NCI-H128 (cell line): ENCODE measurements at regions not wholly inside any gene's neighbourhood (a gene's known extent, or its start where the extent isn't known, plus 50 kb on each side); places are given as distances from the start of the nearest gene placed in this dataset.

Experiments used
- DNase-seq: peaks from one replicate; lab custom pipeline; 2025; ENCODE audit not compliant: unreplicated experiment; lab: John Stamatoyannopoulos, UW

DNA sequence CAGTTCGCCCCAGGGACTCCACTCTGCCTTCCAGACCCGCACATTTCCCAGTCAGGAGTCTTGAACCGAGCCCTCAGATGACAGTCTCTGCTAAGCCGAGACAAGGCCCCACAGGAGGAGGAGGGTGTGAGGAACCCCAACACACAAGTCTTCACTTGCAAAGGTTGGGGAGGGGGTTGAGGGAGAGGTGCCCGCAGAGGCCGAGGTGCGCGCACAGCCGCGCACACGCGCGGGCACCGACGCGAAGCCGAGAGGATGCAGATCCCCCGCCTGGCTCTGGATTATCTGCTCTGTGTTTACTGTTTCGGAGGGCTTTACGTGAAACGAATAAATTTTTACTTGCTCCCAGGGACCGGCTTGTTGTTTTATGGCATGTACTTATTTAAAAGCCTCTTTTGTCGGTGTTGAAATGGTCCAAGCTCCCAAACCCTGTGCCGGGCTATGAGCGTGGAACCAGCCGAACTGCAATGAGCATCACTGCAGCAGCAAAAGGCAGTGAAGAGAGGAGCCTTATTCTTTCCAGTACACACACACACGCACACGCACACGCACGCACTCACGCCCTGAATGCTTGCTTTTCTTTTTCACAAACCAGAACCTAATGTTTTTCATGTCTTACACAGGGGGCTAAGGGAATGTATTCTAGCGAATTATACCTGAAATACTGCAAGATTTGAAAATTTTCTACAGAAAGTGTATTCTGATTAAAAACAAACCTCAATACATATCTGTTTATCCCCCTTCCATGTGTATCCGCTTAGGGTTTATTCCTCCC, 297.7 kb downstream of the PARP8 start:
- DNase-seq = peak; percentile 42

GRCh38 chr5:50964746-50965653, 298.6 kb downstream of the PARP8 start:
- no peak for DNase-seq

DNA sequence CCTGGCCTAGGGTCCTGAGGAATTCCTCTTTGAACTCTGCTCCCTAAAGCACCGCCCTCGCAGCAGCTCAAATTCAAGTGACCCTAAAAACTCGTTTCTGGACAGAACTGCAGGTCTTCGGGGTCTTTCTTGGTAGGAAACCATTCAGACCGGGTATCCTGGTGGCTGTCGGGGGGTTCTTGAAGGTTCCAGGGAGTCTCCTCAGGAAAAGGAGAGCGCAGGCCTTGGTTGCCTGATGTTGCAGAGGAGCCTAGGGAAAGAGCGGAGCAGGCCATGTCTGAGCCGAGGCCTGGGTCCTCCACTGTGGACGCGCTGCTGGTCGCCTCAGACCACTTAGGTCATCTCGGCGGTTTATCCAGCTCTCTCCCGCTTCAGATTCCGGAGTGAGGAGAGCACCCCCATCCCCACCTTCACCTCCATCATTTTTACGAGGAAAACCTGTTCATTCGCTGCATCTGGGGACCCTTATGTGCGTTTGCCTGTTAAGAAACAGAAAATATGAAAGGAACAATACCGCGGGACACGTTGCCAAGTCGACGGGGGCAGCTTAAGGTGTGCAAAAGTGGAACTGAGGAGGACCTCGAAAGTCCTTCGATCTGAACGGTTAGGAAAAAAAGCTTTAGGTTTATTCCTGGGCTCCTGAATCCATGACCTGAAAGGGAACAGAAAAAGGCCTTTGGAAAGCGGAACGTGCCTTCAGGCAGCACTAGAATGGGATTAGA, 299.4 kb downstream of the PARP8 start:
- no peak for DNase-seq

DNA sequence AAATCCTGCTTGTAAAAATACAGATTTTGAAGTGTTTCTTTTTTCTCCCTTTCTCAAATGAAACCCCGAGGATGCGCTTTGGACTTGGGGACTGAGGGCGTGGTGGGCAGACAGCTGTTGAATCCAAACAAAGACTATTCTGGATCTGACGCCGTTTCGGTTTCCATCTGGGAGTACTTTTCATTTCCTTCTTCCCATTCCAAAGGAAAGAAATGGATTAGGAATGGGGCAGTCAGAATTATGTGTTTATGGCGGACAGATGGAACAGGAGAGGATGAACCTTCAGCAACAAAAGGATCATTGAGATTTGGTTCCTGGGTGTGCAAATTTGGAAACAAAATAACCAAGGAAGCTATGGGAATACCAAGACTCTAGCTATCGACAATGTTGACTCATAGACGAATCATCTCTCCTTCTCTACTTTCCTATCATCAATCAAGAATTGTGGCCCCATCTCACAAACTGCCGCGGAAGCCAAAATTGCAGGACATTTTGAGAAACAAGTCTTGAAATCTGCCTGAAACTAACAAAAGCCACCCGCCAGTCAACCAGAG, 300.6 kb downstream of the PARP8 start:
- DNase-seq = no peak

GRCh38 chr5:50967563-50968355, 301.3 kb downstream of the PARP8 start:
- peak; percentile 36 for DNase-seq

DNA sequence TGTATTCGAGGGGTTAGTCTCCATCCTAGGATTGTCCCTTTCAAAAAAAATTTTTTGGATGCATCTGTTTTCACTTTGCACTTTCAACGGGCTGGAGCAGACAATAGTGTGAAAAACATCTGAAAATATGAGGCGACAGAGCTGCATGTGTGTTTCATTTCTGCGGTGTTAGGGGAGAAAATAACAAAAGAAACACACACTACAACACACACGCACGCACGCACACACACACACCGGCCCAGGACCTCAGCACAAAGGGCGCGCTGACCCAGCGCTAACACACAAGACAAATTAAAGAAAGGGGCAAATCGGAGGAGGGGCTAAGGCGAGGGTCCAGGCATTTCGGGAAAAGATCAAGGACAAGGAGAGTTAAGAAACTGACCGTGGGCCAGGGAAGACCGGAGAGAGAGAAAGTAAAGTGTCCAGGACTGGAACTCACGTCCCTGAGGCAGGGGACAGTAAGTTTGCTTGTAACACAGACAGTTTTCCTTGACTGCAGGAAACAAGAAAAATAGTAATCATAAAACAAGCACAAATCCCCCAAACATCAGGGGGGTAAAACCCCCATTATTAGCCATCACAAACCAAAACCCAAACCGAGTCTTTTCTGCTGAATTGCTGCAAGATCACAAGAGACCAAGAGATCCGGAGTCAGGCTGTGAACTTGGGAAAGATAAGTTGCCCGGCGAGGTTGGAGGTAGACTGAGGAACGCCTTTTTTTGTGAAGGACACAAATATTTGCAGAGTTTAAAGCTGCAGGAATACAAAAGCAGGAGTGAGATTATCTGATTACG, 302.1 kb downstream of the PARP8 start:
- no peak for DNase-seq

DNA sequence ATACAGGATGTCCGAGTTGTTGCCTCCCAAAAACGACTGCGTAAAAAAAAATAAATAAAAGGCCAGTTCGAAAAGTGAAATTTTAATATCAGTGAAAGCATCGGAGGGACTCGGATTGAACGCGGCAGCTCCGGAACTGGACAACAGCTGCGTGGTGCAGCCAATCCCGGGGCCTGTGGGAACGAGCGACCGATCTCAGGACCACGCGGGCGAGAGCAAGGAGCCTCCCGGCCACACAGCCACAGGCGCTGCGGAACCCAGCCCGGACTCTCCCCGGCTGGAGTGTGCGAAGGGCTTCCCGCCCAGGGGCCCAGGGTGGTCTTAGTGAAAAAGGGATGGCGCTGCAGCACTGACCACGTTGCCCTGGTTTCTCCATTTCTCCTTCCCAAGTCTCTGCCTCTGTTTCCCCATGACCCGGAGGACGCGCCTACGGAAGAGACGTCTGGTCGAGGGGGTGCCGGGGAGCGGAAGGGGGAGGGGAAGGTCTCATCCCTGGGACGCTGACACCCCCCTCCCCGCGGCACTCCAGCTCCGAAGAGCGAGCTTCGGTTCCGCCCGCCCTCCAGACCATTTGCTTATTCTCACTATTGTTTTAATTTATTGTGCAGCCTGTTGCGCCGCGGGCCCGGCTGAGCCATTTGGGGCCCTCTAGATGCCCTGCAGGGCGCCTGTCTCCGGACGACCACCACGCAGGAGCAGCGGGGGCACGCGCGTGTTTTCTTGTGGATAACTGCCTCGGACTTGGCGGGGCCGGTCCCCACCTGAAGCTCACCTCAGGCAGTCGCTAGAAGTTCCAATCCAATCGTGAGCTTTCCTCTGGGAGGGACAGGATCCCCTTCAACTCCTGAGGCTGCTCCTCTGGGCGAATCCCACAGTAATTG, 303.0 kb downstream of the PARP8 start:
- DNase-seq = no peak

DNA sequence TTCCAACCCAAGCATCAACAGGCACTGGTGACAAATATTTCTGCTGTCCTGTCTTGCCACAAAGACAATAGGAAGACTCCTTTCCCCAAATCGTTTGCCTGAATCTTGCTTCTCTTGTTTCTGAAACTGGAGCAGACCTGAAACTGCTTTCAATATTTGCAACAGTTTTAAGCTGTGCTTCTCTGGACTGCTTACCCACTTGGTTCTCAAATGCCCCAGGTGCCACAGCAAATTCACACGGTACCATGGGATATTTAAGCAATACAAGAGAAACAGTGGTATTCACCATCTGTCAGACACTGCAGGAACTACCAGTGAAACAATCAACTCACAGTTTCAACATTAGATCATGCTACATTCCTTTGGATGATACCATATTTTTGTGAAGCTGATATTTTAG, 309.4 kb downstream of the PARP8 start:
- no peak for DNase-seq

DNA sequence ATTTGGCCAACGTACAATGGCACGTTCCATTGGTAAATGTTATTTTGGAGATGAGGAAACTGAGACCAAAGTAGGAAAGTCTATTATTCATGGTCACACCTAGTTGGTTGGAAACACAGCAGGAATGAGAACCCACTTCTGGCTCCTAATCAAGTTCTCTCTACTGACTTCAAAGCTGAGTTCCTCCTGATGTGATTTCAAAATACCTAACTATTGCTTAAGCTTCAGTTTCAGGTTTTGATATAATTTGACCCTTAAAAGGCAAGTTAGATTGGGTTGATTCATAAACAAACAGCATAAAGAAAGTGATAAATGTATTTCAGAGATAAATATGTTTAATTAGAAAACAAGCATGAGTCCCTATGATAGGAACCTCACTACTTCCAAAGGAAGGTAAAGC, 312.5 kb downstream of the PARP8 start:
- no peak for DNase-seq

DNA sequence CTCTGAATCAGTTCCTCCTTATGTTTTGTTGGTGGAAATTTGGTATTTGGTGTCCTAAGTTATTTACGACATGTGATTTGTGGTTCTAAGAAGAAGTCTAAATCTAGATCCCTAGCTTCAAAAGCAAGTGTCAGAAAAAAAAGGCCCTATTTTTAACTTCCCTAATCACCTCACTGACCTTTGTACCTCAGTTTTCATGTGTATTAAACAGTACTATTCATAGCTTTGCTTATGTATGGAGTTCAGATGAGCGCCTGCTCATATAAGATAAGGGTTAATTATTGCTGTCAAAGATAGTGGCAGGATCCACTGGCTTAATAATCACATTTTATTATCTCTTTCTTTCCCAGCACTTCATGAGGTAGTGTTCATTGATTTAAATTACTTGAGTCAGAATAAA, 318.2 kb downstream of the PARP8 start:
- no peak for DNase-seq

GRCh38 chr5:50990296-50990924, 324.0 kb downstream of the PARP8 start:
- DNase-seq = no peak

GRCh38 chr5:50995285-50995942, 329.0 kb downstream of the PARP8 start:
- DNase-seq = no peak

DNA sequence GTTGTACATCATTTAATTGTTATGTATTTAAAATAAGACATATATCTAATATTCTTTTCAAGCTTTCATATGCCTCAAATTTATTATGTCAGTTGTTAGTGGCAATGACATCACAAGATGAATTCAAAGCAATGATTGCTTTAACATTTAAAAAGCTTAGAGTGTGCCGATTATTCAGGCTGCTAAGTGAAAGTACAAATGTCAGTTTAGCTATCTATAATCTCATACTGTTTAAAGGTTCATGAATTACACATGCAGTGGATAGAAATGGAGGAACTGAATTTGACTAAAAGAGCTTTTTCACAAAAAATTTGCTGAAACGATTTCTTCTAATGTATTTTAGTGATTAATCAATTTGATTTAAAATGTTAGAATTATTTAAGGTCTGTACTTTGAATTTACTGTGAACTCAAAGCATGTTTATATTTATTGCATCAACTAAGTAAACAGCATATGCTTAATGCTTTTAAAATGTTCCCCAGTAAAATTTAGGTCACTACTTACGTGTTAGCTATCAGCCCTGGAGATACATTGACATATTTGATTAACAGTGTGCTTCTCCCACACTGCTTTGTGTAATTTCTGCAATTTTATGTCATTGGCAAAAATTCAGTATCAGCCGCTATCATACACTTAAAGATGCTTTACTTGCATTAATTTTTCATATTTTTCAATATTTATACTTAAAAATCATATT, 334.9 kb downstream of the PARP8 start:
- no peak for DNase-seq

DNA sequence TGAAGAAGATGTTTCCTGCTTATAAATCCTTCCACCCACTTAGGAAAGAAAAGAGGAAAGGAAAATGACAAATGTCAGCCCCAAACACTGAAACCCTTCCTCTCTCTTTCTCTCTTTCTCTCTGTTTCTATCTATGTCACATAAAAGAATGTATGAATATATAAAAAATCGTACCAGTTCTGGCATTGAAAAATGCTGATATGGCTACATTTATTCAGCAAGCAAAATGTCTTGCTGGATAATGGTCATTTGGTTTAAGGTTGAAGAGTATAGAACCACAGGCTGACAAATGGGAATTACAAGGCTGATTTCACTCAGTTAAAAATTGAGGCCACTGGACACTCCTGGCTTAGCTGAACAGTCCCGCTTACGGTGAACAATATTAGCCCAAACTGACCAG, 335.9 kb downstream of the PARP8 start:
- DNase-seq = no peak

DNA sequence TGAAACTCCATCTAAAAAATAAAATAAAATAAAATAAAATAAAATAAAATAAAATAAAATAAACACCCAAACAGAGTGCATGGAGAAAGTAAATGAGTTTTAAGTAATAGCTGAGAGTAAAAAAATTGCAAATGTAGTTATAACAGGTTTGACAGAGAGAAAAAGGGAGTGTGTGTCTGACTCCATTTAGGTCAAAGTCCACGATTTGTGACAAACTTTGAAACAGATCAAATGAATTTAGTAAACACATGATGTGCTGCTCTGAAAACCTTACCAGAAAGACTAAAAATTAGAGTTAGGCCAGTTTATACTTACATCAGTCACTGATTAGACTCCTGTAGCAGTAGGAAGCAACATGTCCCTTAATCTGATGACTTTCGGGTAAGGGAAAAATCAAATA, 346.6 kb downstream of the PARP8 start:
- no peak for DNase-seq

- no peak for DNase-seq
Measured at GRCh38 chr5:51018423-51018822, 352.0 kb downstream of the PARP8 start.

- DNase-seq = no peak
Measured at GRCh38 chr5:51024263-51024662, 357.8 kb downstream of the PARP8 start.
